AG09309 (cell line): ENCODE measurements at regions not wholly inside any gene's neighbourhood (a gene's known extent, or its start where the extent isn't known, plus 50 kb on each side); places are given as distances from the start of the nearest gene placed in this dataset.
A peak's percentile ranks its signal among the peaks of the same experiment; 100 is the strongest.
"Not testable (repeated sequence)": the region's sequence is repeated elsewhere in the genome, so short reads cannot be mapped to it uniquely, and the experiment has no call there.

Experiments used
- DNase-seq: peaks from one replicate; pipeline ENCODE4 v3.0.0-alpha.2; 2010; ENCODE audit warnings: low read depth
- H3K4me3 ChIP-seq: 2 replicates; pipeline ENCODE4 v1.5.1; 2011; ENCODE audit warnings: mild to moderate bottlenecking, low read depth, low read length, moderate library complexity; ENCODE audit not compliant: control insufficient read depth
- CTCF ChIP-seq: IDR thresholded peaks from 2 replicates; pipeline ENCODE4 v1.5.1; 2011; ENCODE audit warnings: mild to moderate bottlenecking, low read depth, low read length, inconsistent platforms; ENCODE audit not compliant: insufficient read depth, control insufficient read depth; ENCODE audit errors: missing control alignments

- H3K4me3 ChIP-seq: no peak overlapping the region
- peak; percentile 4 for TF ChIP-seq CTCF
- no peak for DNase-seq
These were observed 155.3 kb downstream of the RGS9 start for GRCh38 chr17:65292430-65292829.

DNA sequence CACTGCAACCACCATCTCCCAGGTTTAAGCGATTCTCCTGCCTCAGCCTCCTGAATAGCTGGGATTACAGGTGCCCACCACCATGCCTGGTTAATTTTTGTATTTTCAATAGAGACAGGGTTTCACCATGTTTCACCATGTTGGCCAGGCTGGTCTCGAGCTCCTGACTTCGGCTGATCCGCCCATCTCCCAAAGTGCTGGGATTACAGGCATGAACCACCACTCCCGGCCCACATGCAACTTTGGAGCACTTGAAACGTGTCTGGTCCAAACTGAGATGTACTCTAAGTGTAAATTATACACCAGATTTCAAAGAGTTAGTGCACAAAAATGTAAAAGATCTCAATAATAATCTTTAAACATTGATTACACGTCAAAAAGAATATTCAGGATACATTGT is 154.1 kb downstream of the RGS9 start:
- H3K4me3 ChIP-seq, DNase-seq: not testable (repeated sequence)

DNA sequence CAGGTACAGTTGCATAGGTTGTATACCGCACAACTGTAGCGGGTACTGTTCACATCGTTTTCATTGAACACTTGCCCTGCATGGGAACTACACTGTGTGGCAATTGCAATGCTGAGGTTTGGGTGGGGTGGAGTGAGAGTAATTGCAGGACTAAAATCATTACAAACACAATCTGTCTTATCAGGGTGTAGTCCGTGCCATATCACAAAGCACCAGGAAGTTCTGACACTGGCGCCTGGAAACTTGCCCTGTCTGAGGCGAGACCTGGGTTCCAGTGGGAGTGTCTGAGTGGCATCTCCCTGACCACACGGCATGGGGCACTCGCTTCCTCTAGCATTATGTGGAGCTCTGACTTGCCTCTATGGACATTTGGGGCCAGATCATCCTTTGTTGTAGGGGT is 153.4 kb downstream of the RGS9 start:
- no peak overlapping the region for H3K4me3 ChIP-seq
- no peak for DNase-seq
- TF ChIP-seq CTCF: no peak

DNA sequence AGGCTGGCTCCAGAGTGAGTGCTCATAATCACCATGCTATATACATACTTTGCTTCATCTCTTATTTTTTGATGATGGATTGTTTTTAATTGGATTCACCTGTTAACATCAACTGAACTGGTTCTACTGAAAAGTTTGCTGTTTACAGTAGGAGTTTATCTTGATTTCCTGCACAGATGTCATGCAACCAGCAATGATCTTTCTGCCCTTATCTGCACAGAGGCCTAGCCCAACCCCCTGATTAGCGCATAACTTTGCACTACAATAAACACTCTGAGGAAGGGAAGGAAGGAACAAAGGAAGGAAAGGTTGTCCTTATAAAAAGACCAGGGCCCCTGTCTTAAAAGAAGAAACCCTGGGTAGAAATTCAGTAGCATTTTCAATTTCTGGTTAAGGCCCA is 152.9 kb downstream of the RGS9 start:
- no peak for TF ChIP-seq CTCF
- no peak for DNase-seq
- no peak overlapping the region for H3K4me3 ChIP-seq

GRCh38 chr17:65287040-65287439 is 149.9 kb downstream of the RGS9 start:
- no peak overlapping the region for H3K4me3 ChIP-seq
- TF ChIP-seq CTCF: no peak
- DNase-seq: no peak

GRCh38 chr17:65283704-65284103 is 146.5 kb downstream of the RGS9 start:
- no peak overlapping the region for H3K4me3 ChIP-seq
- DNase-seq: no peak
- TF ChIP-seq CTCF: no peak

GRCh38 chr17:65279456-65279855 is 142.3 kb downstream of the RGS9 start:
- TF ChIP-seq CTCF: no peak
- no peak overlapping the region for H3K4me3 ChIP-seq
- DNase-seq: no peak
